ENCODE measurements at regions not wholly inside any gene's neighbourhood (a gene's known extent, or its start where the extent isn't known, plus 50 kb on each side); places are given as distances from the start of the nearest gene placed in this dataset.
"Not testable (repeated sequence)": the region's sequence is repeated elsewhere in the genome, so short reads cannot be mapped to it uniquely, and the experiment has no call there.

DNA sequence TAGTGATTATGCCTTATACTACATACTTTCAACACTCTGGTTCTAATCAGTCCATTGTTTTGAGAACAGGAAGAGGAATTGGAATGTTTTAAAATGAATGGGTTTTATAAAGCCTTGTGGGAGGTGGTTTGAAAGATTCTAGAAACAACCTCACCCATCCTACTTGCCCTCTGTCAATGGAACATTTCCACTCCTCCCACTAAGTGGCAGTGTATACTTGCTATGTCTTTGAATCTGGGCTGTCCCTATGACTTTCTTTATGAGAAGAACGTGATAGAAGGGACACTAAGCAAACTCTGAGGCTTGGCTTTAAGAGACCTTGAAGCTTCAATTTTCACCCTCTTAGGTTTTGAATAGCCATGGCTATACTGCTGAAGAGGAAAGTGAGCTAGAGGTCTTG lies 611.2 kb downstream of the PPP4R3C start:
- peak in 1 of 2 experiments; percentile 1 for DNase-seq

DNA sequence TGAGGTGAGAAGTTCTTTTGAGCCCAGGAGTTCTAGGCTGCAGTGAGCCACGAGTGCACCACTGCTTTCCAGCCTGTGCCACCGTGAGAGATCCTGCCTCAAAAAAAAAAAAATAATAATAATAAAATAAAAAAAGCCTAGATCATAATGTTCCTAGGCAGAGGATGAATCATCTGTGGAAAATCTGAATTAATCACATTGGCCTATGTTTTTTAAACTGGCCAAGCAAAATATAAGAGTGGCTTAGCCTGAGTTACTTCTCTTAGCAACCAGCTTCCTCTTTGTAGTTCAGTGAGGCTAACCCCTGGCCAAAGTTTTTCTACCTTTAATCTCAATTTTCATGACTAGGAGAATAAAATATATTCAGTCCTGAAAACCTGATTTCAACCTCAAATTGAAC lies 614.6 kb downstream of the PPP4R3C start:
- DNase-seq, result no peak

DNA sequence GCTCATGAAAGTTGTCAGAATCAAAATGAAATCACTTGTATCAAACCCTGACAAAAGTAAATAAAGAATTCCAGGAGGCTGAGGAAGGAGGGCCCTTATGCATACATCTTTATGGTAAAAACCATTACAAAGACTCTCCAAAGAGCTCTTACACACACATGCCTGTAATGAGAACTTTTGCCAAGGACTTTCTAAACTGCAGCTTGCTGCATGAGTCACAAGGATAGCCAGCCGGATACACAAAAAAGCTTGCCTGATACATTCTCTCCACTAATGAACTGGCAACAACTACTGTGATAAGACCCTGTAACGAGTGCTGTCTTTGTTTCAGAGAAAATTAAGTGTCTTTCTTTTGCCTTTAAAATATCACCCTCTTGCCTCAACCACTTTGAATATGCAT lies 618.1 kb downstream of the PPP4R3C start:
- DNase-seq, result no peak

GRCh38 chrX:26822448-26822847 lies 606.5 kb downstream of the MAGEB5 start:
- no peak for DNase-seq

DNA sequence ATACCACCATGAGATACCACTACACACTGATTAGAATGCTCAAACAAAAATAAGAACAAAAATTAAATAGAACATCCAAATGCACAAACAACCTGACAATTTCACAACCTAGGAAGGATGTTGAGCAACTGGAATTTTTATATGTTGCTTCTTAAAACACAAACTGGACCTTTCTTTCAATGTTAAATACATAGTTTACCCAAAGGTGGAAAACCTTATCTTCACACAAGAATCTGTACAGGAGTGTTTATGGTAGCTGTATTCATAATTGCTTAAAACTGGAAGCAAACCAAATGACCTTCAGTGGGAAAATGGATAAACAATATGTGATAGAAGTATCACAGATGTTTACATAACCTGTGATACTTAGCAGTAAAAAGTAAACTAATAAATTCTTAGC lies 573.8 kb downstream of the MAGEB5 start:
- DNase-seq, result no peak

DNA sequence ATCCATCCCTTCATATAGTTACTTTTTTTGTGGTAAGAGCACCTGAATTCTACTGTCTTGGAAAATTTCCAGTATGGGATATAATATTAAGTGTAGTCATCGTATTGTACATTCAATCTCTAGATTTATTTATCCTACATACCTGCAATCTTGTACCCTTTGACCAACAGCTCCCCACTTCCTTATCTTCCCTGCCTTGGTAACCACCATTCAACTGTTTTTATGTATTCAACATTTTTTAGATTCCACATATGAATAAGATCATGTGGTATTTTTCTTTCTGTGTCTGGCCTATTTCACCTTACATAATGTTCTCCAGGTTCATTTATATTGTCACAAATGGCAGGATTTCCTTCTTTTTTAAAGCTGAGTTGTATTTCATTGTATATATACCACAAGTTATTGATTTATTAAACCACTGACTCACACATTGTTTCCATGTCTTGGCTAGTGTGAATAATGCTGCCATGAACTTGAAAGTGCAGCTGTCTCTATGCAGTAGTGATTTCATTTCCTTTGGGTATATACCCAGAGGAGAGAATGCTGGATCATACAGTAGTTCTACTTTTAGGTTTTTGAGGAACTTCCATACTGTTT lies 572.5 kb downstream of the MAGEB5 start:
- DNase-seq, result no peak

DNA sequence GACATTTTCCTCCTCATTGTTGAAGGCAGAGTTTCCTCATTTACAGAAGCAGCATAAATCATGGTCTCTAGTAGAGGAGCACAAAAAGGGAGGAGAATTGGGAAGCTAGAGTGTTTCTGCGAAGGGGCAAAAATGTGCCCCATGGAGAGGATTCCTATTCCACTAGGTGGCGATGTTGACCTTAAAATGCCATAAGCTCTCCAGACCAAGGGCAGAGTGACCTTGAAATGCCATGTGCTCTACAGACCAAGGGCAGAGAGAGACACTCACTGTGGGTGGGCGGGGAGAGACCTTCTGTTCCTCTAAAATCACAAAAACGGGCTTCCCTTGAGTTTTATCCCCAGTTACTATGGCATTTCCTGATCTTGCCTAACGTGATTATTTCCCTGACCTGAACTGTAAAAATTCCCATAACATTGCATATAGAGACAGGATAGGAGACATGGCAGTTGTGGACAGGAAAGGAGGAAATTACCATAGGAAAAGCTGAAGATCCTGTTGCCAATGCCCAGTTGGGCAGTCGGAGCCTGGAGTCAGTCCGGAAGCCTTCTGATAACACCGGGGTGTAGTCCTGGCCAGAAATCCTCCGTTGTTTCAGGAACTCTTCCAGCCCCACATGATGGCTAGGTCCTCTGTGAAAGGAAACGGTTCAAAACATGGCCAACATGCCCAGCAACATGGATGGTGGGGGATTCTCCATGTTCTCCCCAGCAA lies 567.7 kb downstream of the MAGEB5 start:
- peak; percentile 2 to 16 for DNase-seq

DNA sequence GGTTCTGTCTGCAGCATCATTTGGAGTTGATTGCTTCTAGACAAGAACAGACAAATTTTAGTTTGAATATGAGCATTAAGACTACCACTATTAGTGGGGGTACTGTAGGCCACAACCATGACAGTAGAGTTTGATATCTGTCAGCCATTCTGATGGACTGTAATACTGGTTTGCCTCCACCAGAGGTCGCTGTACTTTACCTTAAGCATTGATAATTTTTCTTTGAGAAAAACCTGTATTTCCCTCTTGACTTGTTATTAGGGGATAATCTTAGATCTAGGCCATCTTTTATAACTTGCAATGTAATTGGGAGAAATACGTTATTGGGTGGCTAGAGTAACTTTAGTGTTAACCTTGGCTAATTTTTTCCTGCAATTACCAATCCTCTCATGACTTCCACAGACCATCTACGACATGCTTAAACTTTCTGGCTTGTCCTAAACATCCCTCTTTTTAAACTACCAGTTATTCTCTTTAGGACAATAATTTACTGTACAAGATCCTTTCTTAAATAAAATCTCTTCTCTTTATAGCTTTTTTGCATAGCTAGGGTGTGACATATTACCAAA lies 562.4 kb downstream of the MAGEB5 start:
- peak in 1 of 2 experiments; percentile 7 for DNase-seq

- no peak for DNase-seq
Observed at GRCh38 chrX:26762253-26762652, 546.3 kb downstream of the MAGEB5 start.

DNA sequence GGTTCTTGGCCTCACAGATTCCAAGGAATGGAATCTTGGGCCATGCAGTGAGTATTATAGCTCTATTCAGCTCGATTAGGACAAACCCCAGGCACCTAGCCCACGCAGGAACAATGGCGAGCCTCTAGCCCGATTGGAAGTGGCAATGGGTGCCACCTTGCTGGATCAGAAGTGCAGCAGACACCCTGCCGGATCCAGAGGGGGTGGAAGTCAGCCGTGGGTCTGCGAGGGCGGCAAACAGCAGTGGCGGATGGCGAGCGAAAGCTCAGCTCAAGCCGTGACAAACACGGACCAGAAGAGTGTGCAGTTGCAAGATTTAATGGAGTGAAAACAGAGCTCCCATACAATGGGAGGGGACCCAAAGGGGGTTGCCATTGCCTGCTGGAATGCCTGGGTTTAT lies 539.8 kb downstream of the MAGEB5 start:
- DNase-seq, result not testable (repeated sequence)

GRCh38 chrX:26747877-26748276 lies 531.9 kb downstream of the MAGEB5 start:
- no peak for DNase-seq

- no peak for DNase-seq
Observed at GRCh38 chrX:26722666-26723428, 506.9 kb downstream of the MAGEB5 start.

GRCh38 chrX:26672571-26672970 lies 456.6 kb downstream of the MAGEB5 start:
- DNase-seq, result no peak

DNA sequence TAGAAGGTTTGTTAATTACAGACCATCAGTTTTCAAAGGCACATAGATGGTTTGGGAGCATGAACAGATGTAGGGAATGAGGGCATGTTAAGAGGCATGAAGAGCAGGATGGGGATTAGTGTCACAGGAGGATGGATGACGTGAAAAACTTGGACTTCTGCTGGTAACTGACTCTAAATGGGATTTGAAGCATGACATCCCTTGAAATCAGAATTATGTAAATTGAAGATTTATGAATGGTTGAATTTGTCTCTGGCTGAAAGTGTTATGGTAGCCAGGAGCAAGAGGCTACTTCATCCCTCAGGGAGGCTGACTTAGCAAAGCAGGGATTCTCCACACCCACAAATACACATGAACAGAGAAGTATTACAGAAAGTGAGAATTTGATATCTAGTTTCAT lies 454.6 kb downstream of the MAGEB5 start:
- DNase-seq, result no peak

DNA sequence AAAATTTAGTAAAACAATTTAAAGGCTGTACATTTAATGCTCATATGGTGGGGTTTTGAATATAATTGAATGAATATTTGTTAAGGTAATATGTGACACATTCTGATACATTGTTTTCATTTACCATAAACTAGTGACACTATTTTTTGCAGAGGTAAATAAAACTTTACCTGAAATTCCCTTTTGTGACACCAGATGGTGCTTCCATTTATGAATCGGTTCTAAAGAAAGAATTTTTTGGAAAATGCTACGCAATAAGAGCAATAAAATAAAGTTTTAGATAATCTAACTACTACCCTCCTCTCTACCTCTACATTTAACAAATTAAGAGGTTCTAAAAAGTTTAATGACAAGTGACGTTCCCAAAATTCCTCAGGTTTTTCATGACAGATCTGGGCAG lies 448.9 kb downstream of the MAGEB5 start:
- no peak for DNase-seq

GRCh38 chrX:26653050-26653449 lies 437.1 kb downstream of the MAGEB5 start:
- DNase-seq, result no peak

GRCh38 chrX:26651755-26652154 lies 435.8 kb downstream of the MAGEB5 start:
- no peak for DNase-seq

GRCh38 chrX:26649534-26649933 lies 433.6 kb downstream of the MAGEB5 start:
- DNase-seq, result peak; percentile 9 to 12

DNA sequence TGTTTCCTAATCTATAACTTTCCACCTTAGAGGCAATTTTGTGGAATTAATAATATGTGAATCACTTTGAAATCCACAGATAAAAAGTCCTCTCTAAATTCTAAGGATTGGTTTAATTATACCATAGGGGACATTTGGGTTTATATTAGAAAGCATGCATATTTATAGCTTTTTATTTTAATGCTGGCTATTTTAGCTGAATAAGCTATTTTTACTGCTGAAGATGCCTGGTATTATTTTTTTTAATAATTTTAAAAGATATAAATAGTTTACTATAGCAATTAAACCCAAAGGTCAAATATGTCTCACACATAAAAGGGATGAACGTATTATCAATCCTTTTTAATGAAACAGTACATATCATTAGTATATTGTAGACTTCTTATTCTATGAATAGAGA lies 415.4 kb downstream of the MAGEB5 start:
- DNase-seq, result no peak

DNA sequence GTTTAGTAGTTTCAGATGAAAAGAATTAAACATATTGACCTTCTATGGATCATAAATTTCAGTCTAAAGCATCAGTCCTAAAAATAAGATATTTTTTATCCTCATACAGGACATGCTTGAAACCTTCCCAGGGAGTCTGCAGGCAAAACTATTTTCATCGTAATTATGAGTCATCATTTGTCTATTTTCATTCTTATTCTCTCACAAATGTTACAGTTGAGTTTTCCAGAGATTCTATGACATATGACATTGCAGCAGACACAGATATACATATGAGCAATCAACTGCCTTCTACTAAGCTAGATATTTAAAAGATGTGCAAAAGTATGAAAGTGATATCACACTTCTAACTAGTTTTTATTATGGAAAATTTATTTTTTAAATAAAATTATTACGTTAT lies 398.0 kb downstream of the MAGEB5 start:
- no peak for DNase-seq

- DNase-seq, result no peak
Observed at GRCh38 chrX:26606971-26607370, 391.0 kb downstream of the MAGEB5 start.

DNA sequence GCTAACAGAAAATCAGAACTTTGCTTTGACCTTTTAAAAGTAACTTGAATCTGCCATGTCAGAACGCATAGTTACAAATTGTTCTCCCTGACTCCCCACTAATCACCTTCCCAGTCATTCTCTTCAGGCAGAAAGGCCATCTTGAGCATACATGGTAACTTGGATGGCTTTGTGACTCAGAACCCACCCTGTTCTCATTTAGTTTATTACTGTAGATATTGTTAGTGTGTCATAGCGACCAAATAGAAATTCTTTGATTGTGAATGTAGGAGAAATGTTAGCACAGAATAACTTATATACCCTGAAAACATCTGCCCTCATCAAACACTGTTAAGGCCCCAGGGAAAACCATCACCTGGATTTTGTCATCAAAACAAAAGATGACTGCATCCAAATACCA lies 382.0 kb downstream of the MAGEB5 start:
- no peak for DNase-seq

DNA sequence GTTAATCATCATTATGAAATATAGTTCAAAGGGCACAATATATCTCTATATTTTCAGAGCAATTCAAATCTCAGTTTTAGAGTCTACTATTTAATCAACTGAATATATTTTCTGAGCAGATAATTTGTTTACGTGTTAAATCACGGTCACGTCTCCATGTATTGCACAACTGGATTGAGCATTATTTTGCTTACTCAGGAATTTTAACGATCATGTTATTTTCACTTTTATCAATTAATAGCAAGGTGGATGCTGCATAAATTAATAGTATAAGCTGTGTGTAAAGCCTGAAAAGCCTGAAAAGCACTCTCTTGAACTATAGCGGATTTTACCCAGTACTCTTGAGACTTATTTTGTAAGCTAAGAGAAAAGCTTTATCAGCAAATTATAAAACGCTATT lies 374.9 kb downstream of the MAGEB5 start:
- no peak for DNase-seq

- DNase-seq, result no peak
Observed at GRCh38 chrX:26586570-26586969, 370.6 kb downstream of the MAGEB5 start.
